ENCODE measurements at regions not wholly inside any gene's neighbourhood (a gene's known extent, or its start where the extent isn't known, plus 50 kb on each side); places are given as distances from the start of the nearest gene placed in this dataset.
"Not testable (repeated sequence)": the region's sequence is repeated elsewhere in the genome, so short reads cannot be mapped to it uniquely, and the experiment has no call there.

DNA sequence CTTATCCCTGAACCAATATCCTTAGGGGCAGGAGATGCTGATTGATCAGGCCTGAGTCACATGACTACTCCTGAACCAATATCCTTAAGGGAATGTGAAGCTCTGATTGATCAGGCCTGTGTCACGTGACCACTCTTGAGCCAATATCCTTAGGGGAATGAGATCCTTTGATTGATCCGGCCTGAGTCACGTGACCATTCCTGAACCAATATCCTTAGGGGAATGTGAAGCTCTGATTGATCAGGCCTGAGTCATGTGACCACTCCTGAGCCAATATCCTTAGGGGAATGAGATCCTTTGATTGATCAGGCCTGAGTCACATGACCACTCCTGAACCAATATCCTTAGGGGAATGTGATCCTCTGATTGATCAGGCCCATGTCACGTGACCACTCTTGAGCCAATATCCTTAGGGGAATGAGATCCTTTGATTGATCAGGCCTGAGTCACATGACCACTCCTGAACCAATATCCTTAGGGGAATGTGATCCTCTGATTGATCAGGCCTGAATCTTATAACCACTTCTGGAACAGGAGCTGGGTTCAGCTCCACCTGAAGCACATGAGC, 100.6 kb upstream of the TMEM132D start:
- not testable (repeated sequence) for H3K4me1 Mint-ChIP-seq; ATAC-seq (replicated peaks; ENCODE audit: extremely low read depth, poor library complexity, severe bottlenecking)

DNA sequence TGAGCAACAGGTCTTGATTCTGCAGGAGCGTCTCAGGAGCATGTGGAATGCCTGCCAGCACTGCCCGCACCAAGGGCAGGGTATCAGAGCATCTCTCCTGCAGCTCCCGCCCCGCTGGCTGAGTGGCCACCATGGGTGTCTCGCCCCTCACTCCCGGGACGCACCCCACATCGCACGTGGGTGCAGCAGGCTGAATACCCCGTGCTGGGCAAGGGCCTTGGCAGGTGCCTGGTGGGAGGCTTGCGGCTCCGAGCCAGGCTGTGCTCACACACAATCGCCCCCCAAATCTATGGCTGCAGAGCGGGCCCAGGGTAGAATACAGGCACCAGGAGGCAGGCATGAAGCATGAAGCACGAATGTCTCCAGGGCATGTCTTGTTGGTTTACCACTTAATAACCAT, 103.9 kb upstream of the TMEM132D start:
- Mint-ChIP-seq H3K27ac (ENCODE audit: low read depth) (no peak overlapping the region), H3K36me3 (ENCODE audit: insufficient read depth) (peaks cover 1% of the 10 kb centered on the region), H3K4me3 (no peak overlapping the region), H3K4me1 (no peaks in the 10 kb centered on the region), H3K9me3 (no peaks in the 10 kb centered on the region), H3K27me3 (no peaks in the 10 kb centered on the region)
- ATAC-seq (replicated peaks; ENCODE audit: extremely low read depth, poor library complexity, severe bottlenecking) (no peak), DNase-seq (ENCODE audit: low spot score in 2 of 2) (no peak)

More for the DNA sequence above, 100.6 kb upstream of the TMEM132D start:
- H3K27me3 Mint-ChIP-seq; H3K9me3 Mint-ChIP-seq; H3K4me3 Mint-ChIP-seq; H3K27ac Mint-ChIP-seq (ENCODE audit: low read depth); DNase-seq (ENCODE audit: low spot score in 2 of 2); H3K36me3 Mint-ChIP-seq (ENCODE audit: insufficient read depth): not testable (repeated sequence)

DNA sequence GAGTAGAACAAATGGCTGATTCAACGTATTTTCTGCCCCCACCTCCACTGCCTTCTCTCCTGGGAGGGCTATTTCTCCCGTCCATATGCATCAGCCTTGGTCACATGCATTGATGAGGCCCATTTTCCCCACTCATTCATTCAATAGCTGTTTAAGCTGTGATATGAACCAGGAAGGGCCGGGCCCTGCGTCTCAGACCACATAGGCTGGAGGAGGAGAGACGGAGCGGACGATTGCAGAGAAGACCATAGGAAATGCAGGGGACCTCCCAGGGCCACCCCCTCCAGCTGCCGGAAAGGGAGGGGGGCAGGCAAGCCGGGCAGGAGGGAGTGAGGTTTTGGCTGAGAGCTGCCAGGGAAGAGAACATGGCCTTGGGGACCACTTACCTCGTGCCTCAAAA, 104.4 kb upstream of the TMEM132D start:
- H3K27ac Mint-ChIP-seq (ENCODE audit: low read depth), result no peak overlapping the region
- H3K27me3 Mint-ChIP-seq, result no peaks in the 10 kb centered on the region
- H3K9me3 Mint-ChIP-seq, result no peaks in the 10 kb centered on the region
- no peaks in the 10 kb centered on the region for H3K4me1 Mint-ChIP-seq
- H3K4me3 Mint-ChIP-seq, result no peak overlapping the region
- DNase-seq (ENCODE audit: low spot score in 2 of 2) (no peak), ATAC-seq (replicated peaks; ENCODE audit: extremely low read depth, poor library complexity, severe bottlenecking) (no peak)
- H3K36me3 Mint-ChIP-seq (ENCODE audit: insufficient read depth), result peaks cover 1% of the 10 kb centered on the region

DNA sequence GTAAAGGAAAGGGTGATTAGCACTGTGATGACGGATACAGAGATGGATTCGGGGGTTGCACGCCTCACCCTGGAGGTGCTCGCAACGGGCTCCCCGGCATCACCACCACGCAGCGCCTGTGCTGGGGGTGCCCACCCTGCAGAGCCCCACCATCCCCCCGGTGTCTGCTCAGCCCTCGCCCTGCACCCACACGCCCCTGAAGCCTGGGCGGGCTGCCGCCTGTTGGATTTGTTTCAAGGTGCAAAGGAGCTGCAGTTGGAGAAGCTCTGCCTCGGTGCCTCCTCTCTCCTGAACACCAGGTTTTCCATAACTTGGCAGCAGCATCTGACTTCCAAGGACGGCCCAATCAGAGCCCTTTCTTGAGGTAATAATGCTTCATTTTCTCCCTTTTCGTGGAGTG, 106.1 kb upstream of the TMEM132D start:
- Mint-ChIP-seq H3K27me3 (no peaks in the 10 kb centered on the region), H3K9me3 (no peaks in the 10 kb centered on the region), H3K4me1 (no peaks in the 10 kb centered on the region), H3K4me3 (no peak overlapping the region), H3K27ac (ENCODE audit: low read depth) (no peak overlapping the region), H3K36me3 (ENCODE audit: insufficient read depth) (no peaks in the 10 kb centered on the region)
- DNase-seq (ENCODE audit: low spot score in 2 of 2) (no peak), ATAC-seq (replicated peaks; ENCODE audit: extremely low read depth, poor library complexity, severe bottlenecking) (no peak)

DNA sequence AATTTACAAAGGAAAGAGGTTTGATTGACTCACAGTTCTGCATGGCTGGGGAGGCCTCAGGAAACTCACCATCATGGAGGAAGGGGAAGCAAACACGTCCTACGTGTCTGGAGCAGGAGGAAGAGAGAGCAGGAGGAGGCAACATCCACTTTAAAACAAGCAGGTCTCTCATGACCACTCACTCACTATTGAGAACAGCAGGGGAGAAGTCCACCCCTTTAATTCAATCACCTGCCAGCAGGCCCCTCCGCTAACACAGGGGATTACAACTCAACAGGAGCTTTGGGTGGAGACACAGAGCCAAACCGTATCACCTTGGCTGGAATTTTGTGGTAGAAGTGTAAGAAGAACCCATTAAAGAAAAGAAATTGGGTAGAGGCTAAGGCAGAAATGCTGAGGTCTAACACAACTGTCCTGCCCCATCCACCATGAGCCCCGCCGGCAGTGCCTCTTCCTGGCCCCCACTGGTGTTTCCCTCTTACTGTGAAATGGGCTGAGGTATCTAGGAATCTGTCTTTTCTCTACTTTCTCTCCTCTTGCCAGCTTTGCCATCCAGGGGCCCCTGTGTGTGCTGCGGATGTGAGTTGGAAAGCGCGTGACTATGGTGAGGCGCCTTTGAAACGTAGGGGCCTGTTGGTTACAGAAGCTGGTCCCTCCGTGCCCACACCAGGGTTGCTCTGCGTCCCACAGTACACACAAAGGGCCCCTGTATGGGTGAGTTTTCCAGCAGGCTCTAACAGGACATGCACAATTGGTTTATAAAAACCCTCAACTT, 108.0 kb upstream of the TMEM132D start:
- Mint-ChIP-seq H3K4me1 (no peaks in the 10 kb centered on the region), H3K27ac (ENCODE audit: low read depth) (no peak overlapping the region), H3K4me3 (no peak overlapping the region), H3K27me3 (no peaks in the 10 kb centered on the region), H3K9me3 (no peaks in the 10 kb centered on the region), H3K36me3 (ENCODE audit: insufficient read depth) (no peaks in the 10 kb centered on the region)
- ATAC-seq (replicated peaks; ENCODE audit: extremely low read depth, poor library complexity, severe bottlenecking) (no peak), DNase-seq (ENCODE audit: low spot score in 2 of 2) (no peak)

DNA sequence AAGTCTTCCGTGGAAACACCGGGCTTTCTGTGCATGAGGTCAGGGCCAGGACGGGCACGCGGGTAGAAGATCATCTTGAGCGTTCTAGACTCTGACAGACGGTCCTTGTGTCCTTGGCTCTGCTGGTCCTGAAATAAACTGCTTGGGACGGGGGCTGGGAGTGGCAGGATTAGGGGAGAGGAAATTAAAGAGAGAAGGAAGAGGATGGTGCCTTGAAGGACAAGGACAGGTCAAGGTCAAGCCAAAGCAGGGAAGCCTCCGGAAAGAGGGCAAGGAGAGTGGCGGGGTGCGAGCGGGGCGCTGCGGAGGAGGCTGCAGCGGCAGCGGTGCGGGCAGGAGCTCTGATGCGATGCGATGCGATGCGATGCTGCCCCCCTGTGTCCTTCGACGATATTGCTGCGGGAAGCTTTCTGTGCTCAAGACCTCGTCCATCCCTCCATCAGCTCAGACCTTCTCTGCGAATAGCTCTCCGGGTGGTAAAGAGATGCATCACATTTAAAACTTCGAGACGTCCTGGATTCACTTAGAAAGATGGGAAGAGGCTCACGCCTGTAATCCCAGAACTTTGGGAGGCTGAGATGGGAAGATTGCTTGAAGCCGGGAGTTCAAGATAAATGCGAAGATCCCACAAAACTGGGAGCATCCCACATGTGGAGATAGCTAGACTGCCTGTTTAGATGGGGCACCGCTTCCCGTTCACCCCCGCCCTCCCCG, 110.1 kb upstream of the TMEM132D start:
- Mint-ChIP-seq H3K36me3 (ENCODE audit: insufficient read depth) (no peaks in the 10 kb centered on the region), H3K4me3 (no peak overlapping the region), H3K9me3 (no peaks in the 10 kb centered on the region), H3K4me1 (no peaks in the 10 kb centered on the region), H3K27ac (ENCODE audit: low read depth) (no peak overlapping the region), H3K27me3 (no peaks in the 10 kb centered on the region)
- no peak for ATAC-seq (replicated peaks; ENCODE audit: extremely low read depth, poor library complexity, severe bottlenecking)
- no peak for DNase-seq (ENCODE audit: low spot score in 2 of 2)

DNA sequence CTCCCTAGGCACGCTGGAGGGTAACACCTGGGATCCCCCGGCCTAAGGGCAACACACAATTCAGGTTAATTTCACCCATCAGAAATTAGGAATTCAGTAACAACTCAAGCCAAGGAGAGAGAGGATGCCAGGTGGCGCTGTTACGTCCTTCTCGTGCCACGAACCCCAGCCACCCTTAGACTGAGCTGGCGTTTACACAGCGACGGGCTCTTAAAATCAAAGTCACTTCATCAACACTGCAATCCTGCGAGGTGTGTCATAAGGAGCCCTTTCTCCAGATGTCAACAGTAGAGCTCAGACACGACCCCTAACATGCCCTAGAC, 110.6 kb upstream of the TMEM132D start:
- no peaks in the 10 kb centered on the region for H3K36me3 Mint-ChIP-seq (ENCODE audit: insufficient read depth)
- no peak overlapping the region for H3K4me3 Mint-ChIP-seq
- DNase-seq (ENCODE audit: low spot score in 2 of 2) (no peak), ATAC-seq (replicated peaks; ENCODE audit: extremely low read depth, poor library complexity, severe bottlenecking) (no peak)
- no peak overlapping the region for H3K27ac Mint-ChIP-seq (ENCODE audit: low read depth)
- H3K9me3 Mint-ChIP-seq, result no peaks in the 10 kb centered on the region
- H3K4me1 Mint-ChIP-seq, result no peaks in the 10 kb centered on the region
- no peaks in the 10 kb centered on the region for H3K27me3 Mint-ChIP-seq

DNA sequence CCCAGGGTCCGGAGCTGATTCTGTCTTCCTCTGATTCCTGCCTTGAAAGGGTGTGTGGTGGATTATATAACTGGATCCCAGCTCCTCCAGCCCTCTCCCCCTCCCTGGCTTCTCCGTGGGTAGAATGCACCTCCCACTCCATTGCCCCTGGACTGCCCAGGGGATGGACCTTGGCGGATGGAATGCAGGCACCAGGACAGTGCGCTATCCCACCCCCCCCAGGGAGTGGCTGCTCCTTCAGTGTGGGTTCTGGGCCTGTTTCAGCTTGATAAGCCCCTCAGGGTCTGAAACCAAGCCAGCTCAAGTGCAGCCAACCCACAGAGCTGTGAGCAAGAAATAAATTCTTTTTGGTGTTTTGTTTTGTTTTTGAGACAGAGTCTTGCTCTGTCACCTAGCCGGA, 112.4 kb upstream of the TMEM132D start:
- DNase-seq (ENCODE audit: low spot score in 2 of 2), result no peak
- Mint-ChIP-seq H3K9me3 (no peaks in the 10 kb centered on the region), H3K36me3 (ENCODE audit: insufficient read depth) (no peaks in the 10 kb centered on the region), H3K4me1 (no peaks in the 10 kb centered on the region), H3K4me3 (no peak overlapping the region), H3K27ac (ENCODE audit: low read depth) (no peak overlapping the region), H3K27me3 (no peaks in the 10 kb centered on the region)
- ATAC-seq (replicated peaks; ENCODE audit: extremely low read depth, poor library complexity, severe bottlenecking), result no peak

DNA sequence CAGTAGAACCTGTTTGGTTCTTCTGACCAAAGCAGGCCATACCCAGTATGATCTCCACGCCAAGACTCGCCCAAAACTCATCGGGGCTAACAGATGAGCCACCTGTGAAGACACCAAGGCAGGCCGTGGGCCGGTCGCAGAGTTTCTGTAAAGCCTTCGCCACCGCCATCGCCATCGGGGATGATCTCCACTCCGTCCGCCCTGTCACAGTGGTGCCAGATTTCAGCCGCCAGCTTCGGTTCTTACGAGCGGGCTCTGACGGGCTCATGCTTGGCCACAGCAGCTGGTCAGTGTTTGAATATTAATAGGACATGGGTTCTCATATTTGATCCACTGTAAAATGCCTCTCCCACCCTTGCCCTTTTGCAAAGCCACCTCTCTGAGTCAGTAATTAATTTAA, 113.2 kb upstream of the TMEM132D start:
- H3K36me3 Mint-ChIP-seq (ENCODE audit: insufficient read depth), result no peaks in the 10 kb centered on the region

DNA sequence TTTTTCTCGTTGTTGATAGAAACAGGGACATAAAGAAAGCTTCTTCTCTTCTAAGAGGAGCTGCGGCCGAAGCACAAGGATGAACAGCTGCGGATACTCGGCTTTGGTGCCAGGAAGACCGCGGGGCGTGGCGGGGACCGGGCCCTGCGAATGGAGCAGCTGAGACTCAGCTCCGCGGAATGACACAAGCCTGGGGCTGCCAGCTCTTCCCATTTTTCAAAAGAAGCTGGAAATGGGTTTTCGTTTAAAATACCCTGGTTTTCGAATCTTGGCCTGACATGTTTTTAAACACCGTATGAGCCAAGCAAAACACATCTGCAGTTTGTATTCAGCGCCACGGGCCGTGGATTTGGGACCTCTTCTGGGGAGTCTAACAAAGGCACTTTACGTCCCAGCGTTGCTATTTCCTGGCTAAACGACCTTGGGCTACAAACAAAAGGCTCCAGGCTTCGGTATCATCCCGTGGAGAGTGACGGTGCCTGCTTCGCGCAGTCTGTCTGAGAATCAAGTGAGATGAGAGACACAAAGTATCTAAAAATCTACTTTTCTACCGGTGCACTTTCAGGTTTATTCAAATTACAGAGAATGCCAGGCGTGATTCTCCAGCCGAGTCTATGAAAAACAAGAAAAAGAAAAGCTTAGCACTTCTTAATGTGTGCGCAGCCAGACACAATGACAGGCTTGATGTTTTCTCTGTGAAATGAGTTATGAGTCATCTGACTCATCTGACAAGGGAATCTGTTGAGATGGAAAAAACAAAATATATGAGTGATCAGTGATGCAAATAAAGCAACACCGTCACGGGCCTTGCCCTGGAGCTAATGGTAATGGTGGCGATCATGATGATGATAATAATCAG, 114.0 kb upstream of the TMEM132D start:
- no peak for DNase-seq (ENCODE audit: low spot score in 2 of 2)
- no peak for ATAC-seq (replicated peaks; ENCODE audit: extremely low read depth, poor library complexity, severe bottlenecking)
- H3K36me3 Mint-ChIP-seq (ENCODE audit: insufficient read depth), result no peaks in the 10 kb centered on the region
- H3K27ac Mint-ChIP-seq (ENCODE audit: low read depth), result no peak overlapping the region
- no peaks in the 10 kb centered on the region for H3K9me3 Mint-ChIP-seq
- H3K27me3 Mint-ChIP-seq, result no peaks in the 10 kb centered on the region
- no peaks in the 10 kb centered on the region for H3K4me1 Mint-ChIP-seq
- no peak overlapping the region for H3K4me3 Mint-ChIP-seq

More for the DNA sequence above, 113.2 kb upstream of the TMEM132D start:
- Mint-ChIP-seq H3K4me3 (no peak overlapping the region), H3K27ac (ENCODE audit: low read depth) (no peak overlapping the region), H3K4me1 (no peaks in the 10 kb centered on the region), H3K9me3 (no peaks in the 10 kb centered on the region), H3K27me3 (no peaks in the 10 kb centered on the region)
- DNase-seq (ENCODE audit: low spot score in 2 of 2) (no peak), ATAC-seq (replicated peaks; ENCODE audit: extremely low read depth, poor library complexity, severe bottlenecking) (no peak)

DNA sequence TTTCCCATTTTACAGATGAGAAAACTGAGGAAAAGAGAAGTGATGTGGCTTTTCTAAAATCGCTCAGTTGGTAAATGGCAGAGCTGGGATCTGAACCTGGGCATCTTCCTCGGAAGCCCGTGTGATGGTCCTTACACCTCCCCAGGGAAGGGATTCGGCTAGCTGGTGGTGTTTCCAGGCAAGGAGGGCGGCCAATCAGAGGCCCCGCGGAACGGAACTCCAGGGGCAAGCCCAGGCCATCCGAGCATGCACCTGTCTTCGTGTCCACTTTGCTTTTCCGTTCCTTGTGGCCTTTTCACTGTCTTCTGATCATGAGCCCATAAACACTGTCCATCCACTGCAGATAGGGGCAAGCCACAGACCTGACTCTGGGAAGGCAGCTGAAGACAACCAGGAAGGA, 114.8 kb upstream of the TMEM132D start:
- H3K4me3 Mint-ChIP-seq, result no peak overlapping the region
- H3K27ac Mint-ChIP-seq (ENCODE audit: low read depth), result no peak overlapping the region
- ATAC-seq (replicated peaks; ENCODE audit: extremely low read depth, poor library complexity, severe bottlenecking) (no peak), DNase-seq (ENCODE audit: low spot score in 2 of 2) (no peak)
- no peaks in the 10 kb centered on the region for H3K27me3 Mint-ChIP-seq
- H3K9me3 Mint-ChIP-seq, result no peaks in the 10 kb centered on the region
- H3K36me3 Mint-ChIP-seq (ENCODE audit: insufficient read depth), result no peaks in the 10 kb centered on the region
- no peaks in the 10 kb centered on the region for H3K4me1 Mint-ChIP-seq

DNA sequence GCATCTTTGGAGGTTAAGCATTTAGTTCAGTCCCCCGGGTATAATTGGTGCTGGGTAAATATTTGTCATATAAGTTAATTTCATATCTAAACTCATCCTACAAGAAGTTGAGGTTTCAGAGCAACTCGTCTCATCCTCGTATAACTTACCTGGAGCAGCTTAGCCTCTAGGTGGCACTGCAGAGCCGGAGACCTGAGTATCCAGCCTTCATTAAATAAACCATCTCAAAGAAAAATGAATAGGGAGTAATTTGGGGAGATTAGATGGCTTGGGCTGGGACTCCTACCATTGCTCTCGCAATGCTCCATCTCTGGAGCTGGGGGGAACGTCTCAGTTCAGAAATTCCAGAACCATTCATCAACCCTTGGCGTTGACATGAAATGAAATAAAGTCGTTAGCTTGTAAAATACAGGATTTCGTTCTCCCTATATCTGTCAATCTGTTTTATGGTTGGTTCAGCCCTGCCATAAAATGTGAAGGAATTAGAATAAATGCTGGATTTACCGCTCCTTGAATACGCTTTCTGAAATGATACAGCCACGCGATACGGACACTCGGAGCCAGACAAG, 122.9 kb upstream of the TMEM132D start:
- Mint-ChIP-seq H3K4me3 (no peak overlapping the region), H3K9me3 (no peaks in the 10 kb centered on the region), H3K36me3 (ENCODE audit: insufficient read depth) (peaks cover 2% of the 10 kb centered on the region), H3K27ac (ENCODE audit: low read depth) (no peak overlapping the region), H3K4me1 (no peaks in the 10 kb centered on the region), H3K27me3 (no peaks in the 10 kb centered on the region)
- no peak for DNase-seq (ENCODE audit: low spot score in 2 of 2)
- ATAC-seq (replicated peaks; ENCODE audit: extremely low read depth, poor library complexity, severe bottlenecking), result no peak
